ENCODE measurements at regions not wholly inside any gene's neighbourhood (a gene's known extent, or its start where the extent isn't known, plus 50 kb on each side); places are given as distances from the start of the nearest gene placed in this dataset.
"Not testable (repeated sequence)": the region's sequence is repeated elsewhere in the genome, so short reads cannot be mapped to it uniquely, and the experiment has no call there.

GRCh38 chr20:47982574-47983360 is 197.5 kb upstream of the SULF2 start:
- Histone ChIP-seq H3K4me1 (peaks cover 8% of the 10 kb centered on the region), H3K27ac (replicated peaks) (no peak overlapping the region), H3K4me3 (no peak overlapping the region), H3K27me3 (ENCODE audit: low read depth) (peaks cover 46% of the 10 kb centered on the region), H3K36me3 (no peaks in the 10 kb centered on the region), H3K9me3 (replicated peaks) (peaks cover 8% of the 10 kb centered on the region)
- DNase-seq, result no peak
- no peak for TF ChIP-seq CTCF (IDR thresholded peaks at IDR 0.05; ENCODE audit: borderline replicate concordance)
- intact Hi-C loops (cut with micrococcal nuclease), result no loop called here

- no peak overlapping the region for H3K4me3 ChIP-seq
- no peak overlapping the region for H3K27ac ChIP-seq (replicated peaks)
- peaks cover 8% of the 10 kb centered on the region for H3K4me1 ChIP-seq
- H3K36me3 ChIP-seq, result no peaks in the 10 kb centered on the region
- intact Hi-C loops (cut with micrococcal nuclease), result no loop called here
- TF ChIP-seq CTCF (IDR thresholded peaks at IDR 0.05; ENCODE audit: borderline replicate concordance), result no peak
- peaks cover 46% of the 10 kb centered on the region for H3K27me3 ChIP-seq (ENCODE audit: low read depth)
- DNase-seq, result no peak
- peaks cover 8% of the 10 kb centered on the region for H3K9me3 ChIP-seq (replicated peaks)
These were observed 195.9 kb upstream of the SULF2 start for GRCh38 chr20:47981222-47981621.

- Histone ChIP-seq H3K4me1 (peaks cover 8% of the 10 kb centered on the region), H3K4me3 (no peak overlapping the region), H3K27me3 (ENCODE audit: low read depth) (peaks cover 45% of the 10 kb centered on the region), H3K9me3 (replicated peaks) (peaks cover 8% of the 10 kb centered on the region), H3K27ac (replicated peaks) (no peak overlapping the region), H3K36me3 (no peaks in the 10 kb centered on the region)
- DNase-seq, result no peak
- intact Hi-C loops (cut with micrococcal nuclease), result no loop called here
- no peak for TF ChIP-seq CTCF (IDR thresholded peaks at IDR 0.05; ENCODE audit: borderline replicate concordance)
These were observed 195.3 kb upstream of the SULF2 start for GRCh38 chr20:47980336-47981177.

- H3K9me3 ChIP-seq (replicated peaks); intact Hi-C loops (cut with micrococcal nuclease); H3K36me3 ChIP-seq; H3K27ac ChIP-seq (replicated peaks); DNase-seq; H3K4me3 ChIP-seq; H3K4me1 ChIP-seq: not testable (repeated sequence)
- H3K27me3 ChIP-seq (ENCODE audit: low read depth), result peaks cover 36% of the 10 kb centered on the region
These were observed 194.2 kb upstream of the SULF2 start for GRCh38 chr20:47979361-47980095.

GRCh38 chr20:47978428-47979120 is 193.3 kb upstream of the SULF2 start:
- H3K27me3 ChIP-seq (ENCODE audit: low read depth), result peaks cover 38% of the 10 kb centered on the region
- H3K27ac ChIP-seq (replicated peaks); intact Hi-C loops (cut with micrococcal nuclease); DNase-seq; H3K9me3 ChIP-seq (replicated peaks); H3K36me3 ChIP-seq; H3K4me3 ChIP-seq: not testable (repeated sequence)
- peaks cover 19% of the 10 kb centered on the region for H3K4me1 ChIP-seq

- Histone ChIP-seq H3K4me1 (peaks cover 19% of the 10 kb centered on the region), H3K27me3 (ENCODE audit: low read depth) (peaks cover 36% of the 10 kb centered on the region)
- H3K9me3 ChIP-seq (replicated peaks); DNase-seq; H3K4me3 ChIP-seq; H3K36me3 ChIP-seq; intact Hi-C loops (cut with micrococcal nuclease); H3K27ac ChIP-seq (replicated peaks): not testable (repeated sequence)
These were observed 192.5 kb upstream of the SULF2 start for GRCh38 chr20:47977789-47978252.

GRCh38 chr20:47977017-47977788 is 191.9 kb upstream of the SULF2 start:
- H3K27ac ChIP-seq (replicated peaks); DNase-seq; intact Hi-C loops (cut with micrococcal nuclease); H3K36me3 ChIP-seq; H3K9me3 ChIP-seq (replicated peaks); H3K4me3 ChIP-seq: not testable (repeated sequence)
- Histone ChIP-seq H3K27me3 (ENCODE audit: low read depth) (peaks cover 36% of the 10 kb centered on the region), H3K4me1 (peaks cover 25% of the 10 kb centered on the region)
